GM23248 (cell line): ENCODE measurements at regions not wholly inside any gene's neighbourhood (a gene's known extent, or its start where the extent isn't known, plus 50 kb on each side); places are given as distances from the start of the nearest gene placed in this dataset.

Experiments used
- EZH2 ChIP-seq: fragments of 200-600 bp; sonication (generic); IDR thresholded peaks from 2 replicates; pipeline ENCODE4 v1.6.1; 2018; ENCODE audit warnings: antibody characterized with exemption, mild to moderate bottlenecking; ENCODE audit not compliant: insufficient read depth, poor library complexity, severe bottlenecking
- EZH2phosphoT487 ChIP-seq: fragments of 200-600 bp; sonication (generic); IDR thresholded peaks from 2 replicates; pipeline ENCODE4 v1.6.1; 2018; ENCODE audit warnings: antibody characterized with exemption, moderate library complexity, mild to moderate bottlenecking, low read depth; ENCODE audit not compliant: insufficient read depth

GRCh38 chr10:2047679-2048078 is 310.4 kb upstream of the ADARB2 start:
- TF ChIP-seq EZH2 (no peak), EZH2phosphoT487 (no peak)
